Inflammatory macrophage treated with lipopolysaccharide for 1 hour (primary cell): ENCODE measurements at regions not wholly inside any gene's neighbourhood (a gene's known extent, or its start where the extent isn't known, plus 50 kb on each side); places are given as distances from the start of the nearest gene placed in this dataset.
A peak's percentile ranks its signal among the peaks of the same experiment; 100 is the strongest.
"Not testable (repeated sequence)": the region's sequence is repeated elsewhere in the genome, so short reads cannot be mapped to it uniquely, and the experiment has no call there.

Experiments used
- DNase-seq, 2 donors: peaks; one replicate each; pipeline ENCODE4 v3.0.0-alpha.2; 2020 to 2022

- DNase-seq: no peak
Observed at GRCh38 chr18:54433368-54433767, 75.7 kb downstream of the C18orf54 start.

- no peak for DNase-seq
Observed at GRCh38 chr18:54433857-54434256, 76.2 kb downstream of the C18orf54 start.

- no peak for DNase-seq
Observed at GRCh38 chr18:54434453-54434852, 76.7 kb downstream of the C18orf54 start.

GRCh38 chr18:54436501-54436900 is 78.8 kb downstream of the C18orf54 start:
- no peak for DNase-seq

GRCh38 chr18:54440292-54440691 is 82.6 kb downstream of the C18orf54 start:
- DNase-seq: no peak

GRCh38 chr18:54444319-54444914 is 86.7 kb downstream of the C18orf54 start:
- DNase-seq: peak; percentile 11 to 31

- no peak for DNase-seq
Observed at GRCh38 chr18:54453996-54454395, 96.3 kb downstream of the C18orf54 start.

- no peak for DNase-seq
Observed at GRCh38 chr18:54465502-54465901, 107.8 kb downstream of the C18orf54 start.

GRCh38 chr18:54466248-54467005 is 108.7 kb downstream of the C18orf54 start:
- no peak for DNase-seq

- no peak for DNase-seq
Observed at GRCh38 chr18:54479365-54479764, 111.7 kb upstream of the DYNAP start.

GRCh38 chr18:54480616-54481015 is 110.4 kb upstream of the DYNAP start:
- DNase-seq: no peak

- not testable (repeated sequence) for DNase-seq
Observed at GRCh38 chr18:54502451-54502850, 88.6 kb upstream of the DYNAP start.

- no peak for DNase-seq
Observed at GRCh38 chr18:54503131-54503894, 87.7 kb upstream of the DYNAP start.

- no peak for DNase-seq
Observed at GRCh38 chr18:54506516-54507261, 84.4 kb upstream of the DYNAP start.

- DNase-seq: no peak
Observed at GRCh38 chr18:54509793-54510192, 81.3 kb upstream of the DYNAP start.

- DNase-seq: no peak
Observed at GRCh38 chr18:54515149-54515548, 75.9 kb upstream of the DYNAP start.

- DNase-seq: no peak
Observed at GRCh38 chr18:54517521-54517920, 73.5 kb upstream of the DYNAP start.

GRCh38 chr18:54521846-54522245 is 69.2 kb upstream of the DYNAP start:
- no peak for DNase-seq

GRCh38 chr18:54528942-54529376 is 62.1 kb upstream of the DYNAP start:
- DNase-seq: no peak

- no peak for DNase-seq
Observed at GRCh38 chr18:54529444-54529843, 61.6 kb upstream of the DYNAP start.

- no peak for DNase-seq
Observed at GRCh38 chr18:54530285-54530684, 60.8 kb upstream of the DYNAP start.

- DNase-seq: no peak
Observed at GRCh38 chr18:54531402-54532065, 59.5 kb upstream of the DYNAP start.

- DNase-seq: no peak
Observed at GRCh38 chr18:54532222-54532621, 58.8 kb upstream of the DYNAP start.
